Sigmoid colon (tissue), 3 donors: ENCODE measurements at regions not wholly inside any gene's neighbourhood (a gene's known extent, or its start where the extent isn't known, plus 50 kb on each side); places are given as distances from the start of the nearest gene placed in this dataset.

ENCODE experiments used
- CTCF ChIP-seq, 4 experiments: fragments of 450-650 bp in 3 of 4; fragments of 200-600 bp in 1 of 4; IDR thresholded peaks; one replicate each; pipeline ENCODE4 v1.5.1; 2016 to 2019; ENCODE audit warnings: antibody characterized with exemption in 4 of 4, mild to moderate bottlenecking in 3 of 4, moderate library complexity in 2 of 4
- POLR2A ChIP-seq, 2 donors: fragments of 450-650 bp; IDR thresholded peaks; one replicate each; pipeline ENCODE4 v1.6.1; 2016; ENCODE audit warnings: antibody characterized with exemption in 2 of 2, mild to moderate bottlenecking in 2 of 2, moderate library complexity in 2 of 2

GRCh38 chr11:133677387-133677786, 145.1 kb upstream of the OPCML start:
- no peak for TF ChIP-seq CTCF (IDR thresholded peaks at IDR 0.05)
- no peak for TF ChIP-seq POLR2A (IDR thresholded peaks at IDR 0.05)
